K562 (cell line): ENCODE measurements at regions not wholly inside any gene's neighbourhood (a gene's known extent, or its start where the extent isn't known, plus 50 kb on each side); places are given as distances from the start of the nearest gene placed in this dataset.

ENCODE experiments used
- BRD9 ChIP-seq: fragments of 450-650 bp; IDR thresholded peaks from 2 replicates; pipeline ENCODE4 v1.6.1; 2018; ENCODE audit warnings: low read depth; ENCODE audit not compliant: partially characterized antibody
- E2F3 ChIP-seq: fragments of 250-450 bp; sonication (Bioruptor Pico); IDR thresholded peaks from 2 replicates; pipeline ENCODE4 v1.4.0; 2020; ENCODE audit warnings: mild to moderate bottlenecking
- HMG20A ChIP-seq: fragments of 450-650 bp; formaldehyde crosslinking; conservative IDR thresholded peaks from 2 replicates; pipeline ENCODE4 v1.4.0; 2020; ENCODE audit warnings: mild to moderate bottlenecking, mixed read lengths
- SMARCC2 ChIP-seq: fragments of 450-650 bp; IDR thresholded peaks from 2 replicates; pipeline ENCODE4 v1.6.1; 2017; ENCODE audit warnings: antibody characterized with exemption, moderate library complexity, mild to moderate bottlenecking, low read depth
- TCF7 ChIP-seq: sonication (generic); IDR thresholded peaks from 2 replicates; pipeline ENCODE4 v1.6.1; 2016; ENCODE audit warnings: antibody characterized with exemption, borderline replicate concordance
- ZFP1 ChIP-seq: fragments of 450-650 bp; formaldehyde crosslinking; IDR thresholded peaks from 2 replicates; pipeline ENCODE4 v1.4.0; 2020; ENCODE audit warnings: mild to moderate bottlenecking, mixed read lengths
- TF ChIP-seq, protein P1 (sequence below): fragments of 200-600 bp; sonication (generic); IDR thresholded peaks from one replicate; pipeline ENCODE4 v1.6.1; 2012; ENCODE audit warnings: mild to moderate bottlenecking, low read depth, low read length, inconsistent platforms
- TF ChIP-seq, protein P2 (sequence below), 2 experiments: IDR thresholded peaks; 2 replicates each; pipeline ENCODE4 v1.6.1; 2011; ENCODE audit warnings: borderline replicate concordance in 1 of 2, control low read depth in 1 of 2, low read depth in 1 of 2, low read length in 1 of 2, mild to moderate bottlenecking in 1 of 2, mixed read lengths in 1 of 2, moderate library complexity in 1 of 2; ENCODE audit not compliant: insufficient read depth in 1 of 2, insufficient read length in 1 of 2, poor library complexity in 1 of 2, severe bottlenecking in 1 of 2; ENCODE audit errors: extremely low read depth in 1 of 2

DNA sequence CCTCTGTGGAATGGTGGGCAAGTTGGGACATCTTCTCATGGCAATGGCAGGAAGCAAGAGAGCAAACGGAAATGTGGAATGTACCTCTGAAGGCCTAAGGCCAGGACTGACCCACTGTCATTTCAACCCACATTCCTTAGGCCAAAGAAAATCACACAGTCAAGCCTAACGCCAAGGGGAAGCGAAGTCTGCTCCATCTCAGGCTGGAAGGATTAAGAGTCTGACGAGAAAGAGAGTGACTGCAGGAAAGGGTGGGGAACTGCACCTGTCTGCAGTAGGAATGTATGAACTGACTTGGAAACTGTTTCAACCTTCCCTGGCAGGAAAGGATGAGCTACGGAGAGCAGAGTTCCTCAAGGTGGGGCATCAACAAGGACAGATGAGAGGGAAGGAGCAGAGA is 90.2 kb upstream of the TAS2R1 start (continued):
- TF ChIP-seq, protein P1, sequence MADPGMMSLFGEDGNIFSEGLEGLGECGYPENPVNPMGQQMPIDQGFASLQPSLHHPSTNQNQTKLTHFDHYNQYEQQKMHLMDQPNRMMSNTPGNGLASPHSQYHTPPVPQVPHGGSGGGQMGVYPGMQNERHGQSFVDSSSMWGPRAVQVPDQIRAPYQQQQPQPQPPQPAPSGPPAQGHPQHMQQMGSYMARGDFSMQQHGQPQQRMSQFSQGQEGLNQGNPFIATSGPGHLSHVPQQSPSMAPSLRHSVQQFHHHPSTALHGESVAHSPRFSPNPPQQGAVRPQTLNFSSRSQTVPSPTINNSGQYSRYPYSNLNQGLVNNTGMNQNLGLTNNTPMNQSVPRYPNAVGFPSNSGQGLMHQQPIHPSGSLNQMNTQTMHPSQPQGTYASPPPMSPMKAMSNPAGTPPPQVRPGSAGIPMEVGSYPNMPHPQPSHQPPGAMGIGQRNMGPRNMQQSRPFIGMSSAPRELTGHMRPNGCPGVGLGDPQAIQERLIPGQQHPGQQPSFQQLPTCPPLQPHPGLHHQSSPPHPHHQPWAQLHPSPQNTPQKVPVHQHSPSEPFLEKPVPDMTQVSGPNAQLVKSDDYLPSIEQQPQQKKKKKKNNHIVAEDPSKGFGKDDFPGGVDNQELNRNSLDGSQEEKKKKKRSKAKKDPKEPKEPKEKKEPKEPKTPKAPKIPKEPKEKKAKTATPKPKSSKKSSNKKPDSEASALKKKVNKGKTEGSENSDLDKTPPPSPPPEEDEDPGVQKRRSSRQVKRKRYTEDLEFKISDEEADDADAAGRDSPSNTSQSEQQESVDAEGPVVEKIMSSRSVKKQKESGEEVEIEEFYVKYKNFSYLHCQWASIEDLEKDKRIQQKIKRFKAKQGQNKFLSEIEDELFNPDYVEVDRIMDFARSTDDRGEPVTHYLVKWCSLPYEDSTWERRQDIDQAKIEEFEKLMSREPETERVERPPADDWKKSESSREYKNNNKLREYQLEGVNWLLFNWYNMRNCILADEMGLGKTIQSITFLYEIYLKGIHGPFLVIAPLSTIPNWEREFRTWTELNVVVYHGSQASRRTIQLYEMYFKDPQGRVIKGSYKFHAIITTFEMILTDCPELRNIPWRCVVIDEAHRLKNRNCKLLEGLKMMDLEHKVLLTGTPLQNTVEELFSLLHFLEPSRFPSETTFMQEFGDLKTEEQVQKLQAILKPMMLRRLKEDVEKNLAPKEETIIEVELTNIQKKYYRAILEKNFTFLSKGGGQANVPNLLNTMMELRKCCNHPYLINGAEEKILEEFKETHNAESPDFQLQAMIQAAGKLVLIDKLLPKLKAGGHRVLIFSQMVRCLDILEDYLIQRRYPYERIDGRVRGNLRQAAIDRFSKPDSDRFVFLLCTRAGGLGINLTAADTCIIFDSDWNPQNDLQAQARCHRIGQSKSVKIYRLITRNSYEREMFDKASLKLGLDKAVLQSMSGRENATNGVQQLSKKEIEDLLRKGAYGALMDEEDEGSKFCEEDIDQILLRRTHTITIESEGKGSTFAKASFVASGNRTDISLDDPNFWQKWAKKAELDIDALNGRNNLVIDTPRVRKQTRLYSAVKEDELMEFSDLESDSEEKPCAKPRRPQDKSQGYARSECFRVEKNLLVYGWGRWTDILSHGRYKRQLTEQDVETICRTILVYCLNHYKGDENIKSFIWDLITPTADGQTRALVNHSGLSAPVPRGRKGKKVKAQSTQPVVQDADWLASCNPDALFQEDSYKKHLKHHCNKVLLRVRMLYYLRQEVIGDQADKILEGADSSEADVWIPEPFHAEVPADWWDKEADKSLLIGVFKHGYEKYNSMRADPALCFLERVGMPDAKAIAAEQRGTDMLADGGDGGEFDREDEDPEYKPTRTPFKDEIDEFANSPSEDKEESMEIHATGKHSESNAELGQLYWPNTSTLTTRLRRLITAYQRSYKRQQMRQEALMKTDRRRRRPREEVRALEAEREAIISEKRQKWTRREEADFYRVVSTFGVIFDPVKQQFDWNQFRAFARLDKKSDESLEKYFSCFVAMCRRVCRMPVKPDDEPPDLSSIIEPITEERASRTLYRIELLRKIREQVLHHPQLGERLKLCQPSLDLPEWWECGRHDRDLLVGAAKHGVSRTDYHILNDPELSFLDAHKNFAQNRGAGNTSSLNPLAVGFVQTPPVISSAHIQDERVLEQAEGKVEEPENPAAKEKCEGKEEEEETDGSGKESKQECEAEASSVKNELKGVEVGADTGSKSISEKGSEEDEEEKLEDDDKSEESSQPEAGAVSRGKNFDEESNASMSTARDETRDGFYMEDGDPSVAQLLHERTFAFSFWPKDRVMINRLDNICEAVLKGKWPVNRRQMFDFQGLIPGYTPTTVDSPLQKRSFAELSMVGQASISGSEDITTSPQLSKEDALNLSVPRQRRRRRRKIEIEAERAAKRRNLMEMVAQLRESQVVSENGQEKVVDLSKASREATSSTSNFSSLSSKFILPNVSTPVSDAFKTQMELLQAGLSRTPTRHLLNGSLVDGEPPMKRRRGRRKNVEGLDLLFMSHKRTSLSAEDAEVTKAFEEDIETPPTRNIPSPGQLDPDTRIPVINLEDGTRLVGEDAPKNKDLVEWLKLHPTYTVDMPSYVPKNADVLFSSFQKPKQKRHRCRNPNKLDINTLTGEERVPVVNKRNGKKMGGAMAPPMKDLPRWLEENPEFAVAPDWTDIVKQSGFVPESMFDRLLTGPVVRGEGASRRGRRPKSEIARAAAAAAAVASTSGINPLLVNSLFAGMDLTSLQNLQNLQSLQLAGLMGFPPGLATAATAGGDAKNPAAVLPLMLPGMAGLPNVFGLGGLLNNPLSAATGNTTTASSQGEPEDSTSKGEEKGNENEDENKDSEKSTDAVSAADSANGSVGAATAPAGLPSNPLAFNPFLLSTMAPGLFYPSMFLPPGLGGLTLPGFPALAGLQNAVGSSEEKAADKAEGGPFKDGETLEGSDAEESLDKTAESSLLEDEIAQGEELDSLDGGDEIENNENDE: no peak
- TF ChIP-seq TCF7: no peak
- no peak for TF ChIP-seq SMARCC2
- TF ChIP-seq, protein P2, sequence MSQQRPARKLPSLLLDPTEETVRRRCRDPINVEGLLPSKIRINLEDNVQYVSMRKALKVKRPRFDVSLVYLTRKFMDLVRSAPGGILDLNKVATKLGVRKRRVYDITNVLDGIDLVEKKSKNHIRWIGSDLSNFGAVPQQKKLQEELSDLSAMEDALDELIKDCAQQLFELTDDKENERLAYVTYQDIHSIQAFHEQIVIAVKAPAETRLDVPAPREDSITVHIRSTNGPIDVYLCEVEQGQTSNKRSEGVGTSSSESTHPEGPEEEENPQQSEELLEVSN (IDR thresholded peaks at IDR 0.05; ENCODE audit: borderline replicate concordance in 1 of 2, extremely low read depth in 1 of 2, insufficient read depth in 1 of 2, insufficient read length in 1 of 2, low read depth in 1 of 2, low read length in 1 of 2, poor library complexity in 1 of 2, severe bottlenecking in 1 of 2): no peak
- no peak for TF ChIP-seq ZFP1
- no peak for TF ChIP-seq E2F3 (CRISPR knock-in tag)
- no peak for TF ChIP-seq HMG20A (CRISPR knock-in tag)
- no peak for TF ChIP-seq BRD9
